Mesothelial cell of epicardium (in vitro differentiated cells): ENCODE measurements at regions not wholly inside any gene's neighbourhood (a gene's known extent, or its start where the extent isn't known, plus 50 kb on each side); places are given as distances from the start of the nearest gene placed in this dataset.

Experiments
- DNase-seq, 2 experiments: peaks; one replicate each; pipeline ENCODE4 v3.0.0; 2021; ENCODE audit warnings: low spot score in 2 of 2; ENCODE audit not compliant: unreplicated experiment in 2 of 2
- H3K27ac Mint-ChIP-seq: 2 replicates; pipeline ENCODE4 v1.8.0; 2021; ENCODE audit warnings: mixed read lengths
- H3K27me3 Mint-ChIP-seq: 2 replicates; pipeline ENCODE4 v1.8.0; 2021; ENCODE audit warnings: low read depth, mixed read lengths
- H3K36me3 Mint-ChIP-seq: 2 replicates; pipeline ENCODE4 v1.8.0; 2021; ENCODE audit warnings: mixed read lengths
- H3K4me1 Mint-ChIP-seq: 2 replicates; pipeline ENCODE4 v1.8.0; 2021; ENCODE audit warnings: mixed read lengths
- H3K4me3 Mint-ChIP-seq: 2 replicates; pipeline ENCODE4 v1.8.0; 2021; ENCODE audit warnings: mild to moderate bottlenecking, moderate library complexity, mixed read lengths
- H3K9me3 Mint-ChIP-seq: 2 replicates; pipeline ENCODE4 v1.8.0; 2021; ENCODE audit warnings: mixed read lengths
- TF ChIP-seq, protein P1 (sequence below): fragments of 200-600 bp; sonication (generic); IDR thresholded peaks from one replicate; pipeline ENCODE4 v1.5.0; 2021; ENCODE audit warnings: antibody characterized with exemption; ENCODE audit not compliant: unreplicated experiment

DNA sequence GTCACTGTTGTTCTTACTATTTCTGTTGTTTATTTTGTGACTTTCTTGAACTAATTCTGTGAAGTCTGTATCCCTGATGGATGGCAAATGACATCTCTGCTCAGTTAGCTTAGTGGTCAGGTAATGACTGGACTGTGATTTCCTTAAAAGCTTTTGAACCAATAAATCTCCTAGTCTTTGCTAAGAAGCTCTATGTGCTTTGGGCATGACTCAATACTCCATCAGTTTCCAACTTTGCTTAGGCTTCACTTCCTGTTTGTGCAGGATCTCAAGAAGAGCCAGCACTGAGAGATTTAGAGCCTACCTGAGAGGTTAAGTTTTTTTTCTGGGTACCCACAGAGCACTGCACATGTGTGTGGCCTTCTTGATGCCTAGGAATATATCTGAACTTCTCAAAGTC, 329.7 kb upstream of the HTR2A start:
- DNase-seq = no peak
- Mint-ChIP-seq H3K4me1 (no peaks in the 10 kb centered on the region), H3K9me3 (peaks cover 28% of the 10 kb centered on the region), H3K27ac (no peak overlapping the region), H3K27me3 (no peaks in the 10 kb centered on the region), H3K4me3 (no peak overlapping the region), H3K36me3 (no peaks in the 10 kb centered on the region)
- TF ChIP-seq, protein P1, sequence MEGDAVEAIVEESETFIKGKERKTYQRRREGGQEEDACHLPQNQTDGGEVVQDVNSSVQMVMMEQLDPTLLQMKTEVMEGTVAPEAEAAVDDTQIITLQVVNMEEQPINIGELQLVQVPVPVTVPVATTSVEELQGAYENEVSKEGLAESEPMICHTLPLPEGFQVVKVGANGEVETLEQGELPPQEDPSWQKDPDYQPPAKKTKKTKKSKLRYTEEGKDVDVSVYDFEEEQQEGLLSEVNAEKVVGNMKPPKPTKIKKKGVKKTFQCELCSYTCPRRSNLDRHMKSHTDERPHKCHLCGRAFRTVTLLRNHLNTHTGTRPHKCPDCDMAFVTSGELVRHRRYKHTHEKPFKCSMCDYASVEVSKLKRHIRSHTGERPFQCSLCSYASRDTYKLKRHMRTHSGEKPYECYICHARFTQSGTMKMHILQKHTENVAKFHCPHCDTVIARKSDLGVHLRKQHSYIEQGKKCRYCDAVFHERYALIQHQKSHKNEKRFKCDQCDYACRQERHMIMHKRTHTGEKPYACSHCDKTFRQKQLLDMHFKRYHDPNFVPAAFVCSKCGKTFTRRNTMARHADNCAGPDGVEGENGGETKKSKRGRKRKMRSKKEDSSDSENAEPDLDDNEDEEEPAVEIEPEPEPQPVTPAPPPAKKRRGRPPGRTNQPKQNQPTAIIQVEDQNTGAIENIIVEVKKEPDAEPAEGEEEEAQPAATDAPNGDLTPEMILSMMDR = no peak

DNA sequence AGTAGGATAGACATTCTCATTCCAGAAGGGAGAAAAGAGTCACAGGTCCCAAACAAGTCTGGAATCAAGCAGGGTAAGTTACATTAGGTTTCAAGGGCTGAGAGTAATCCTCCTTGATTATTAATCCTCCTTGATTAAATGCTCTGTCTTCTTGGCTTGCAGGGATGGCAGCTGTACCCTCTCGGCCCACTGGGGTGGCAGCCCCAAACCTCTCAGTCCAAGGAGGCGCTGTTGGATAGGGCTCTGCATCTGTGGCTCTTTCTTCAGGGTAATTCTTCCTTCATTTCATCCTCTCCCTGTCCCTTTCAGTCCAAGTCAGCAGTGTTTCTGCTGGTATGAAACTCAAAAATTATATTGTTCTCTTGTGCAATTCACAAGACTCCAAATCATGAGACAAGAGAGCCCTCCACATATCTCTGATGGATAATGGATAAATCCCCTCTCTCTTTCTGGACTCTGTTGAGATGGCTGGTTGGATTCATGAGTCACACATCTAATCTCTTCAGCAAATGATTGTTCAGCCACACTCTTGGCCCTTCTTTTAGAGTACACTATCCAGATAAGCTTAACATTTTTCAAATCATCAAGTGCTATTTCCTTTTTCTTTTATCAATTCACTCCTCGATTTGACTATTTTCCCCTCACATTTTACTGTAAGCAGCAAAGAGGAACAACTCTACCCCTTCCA, 323.7 kb upstream of the HTR2A start:
- Mint-ChIP-seq H3K9me3 (peaks cover 12% of the 10 kb centered on the region), H3K36me3 (no peaks in the 10 kb centered on the region), H3K4me3 (no peak overlapping the region), H3K4me1 (peaks cover 9% of the 10 kb centered on the region), H3K27me3 (no peaks in the 10 kb centered on the region), H3K27ac (no peak overlapping the region)
- no peak for DNase-seq
- TF ChIP-seq, protein P1 = no peak

GRCh38 chr13:47218611-47219010, 321.8 kb upstream of the HTR2A start:
- Mint-ChIP-seq H3K9me3 (peaks cover 12% of the 10 kb centered on the region), H3K4me1 (peaks cover 10% of the 10 kb centered on the region), H3K27me3 (no peaks in the 10 kb centered on the region), H3K36me3 (no peaks in the 10 kb centered on the region), H3K4me3 (no peak overlapping the region), H3K27ac (no peak overlapping the region)
- TF ChIP-seq, protein P1 = no peak
- DNase-seq = no peak

DNA sequence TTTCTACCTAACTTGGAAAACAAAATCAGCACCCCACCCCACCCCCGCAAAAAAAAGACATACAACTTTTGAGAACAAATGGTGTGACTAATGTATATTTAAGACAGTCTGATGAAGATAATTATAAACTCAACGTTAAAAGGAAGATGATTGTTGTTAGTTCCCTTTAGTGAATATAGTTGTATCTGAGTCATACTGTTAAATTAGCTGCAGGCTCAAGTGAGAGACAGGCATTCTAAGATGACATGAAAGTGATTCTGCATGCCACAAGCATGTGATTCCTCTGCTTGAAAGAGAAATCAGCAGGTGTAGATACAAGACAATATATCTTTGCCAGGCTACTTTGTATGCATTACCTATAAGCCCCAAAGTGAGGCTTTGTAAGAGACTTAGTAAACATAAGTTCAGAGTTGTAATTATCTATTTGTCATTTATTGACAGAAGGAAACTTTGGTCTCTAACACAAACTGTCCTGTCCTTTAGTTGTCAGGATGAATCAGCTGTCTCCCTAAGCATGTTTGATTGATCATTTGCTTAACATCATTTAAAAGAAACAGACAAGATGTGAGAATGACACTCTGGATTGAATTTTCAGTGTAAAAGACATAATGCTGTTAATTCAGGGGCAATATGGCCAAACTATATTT, 319.4 kb upstream of the HTR2A start:
- no peak overlapping the region for H3K4me3 Mint-ChIP-seq
- no peak for DNase-seq
- H3K27me3 Mint-ChIP-seq = no peaks in the 10 kb centered on the region
- H3K36me3 Mint-ChIP-seq = no peaks in the 10 kb centered on the region
- H3K9me3 Mint-ChIP-seq = peaks cover 12% of the 10 kb centered on the region
- no peak overlapping the region for H3K27ac Mint-ChIP-seq
- TF ChIP-seq, protein P1 = no peak
- H3K4me1 Mint-ChIP-seq = peaks cover 11% of the 10 kb centered on the region

GRCh38 chr13:47215736-47216135, 318.9 kb upstream of the HTR2A start:
- peaks cover 12% of the 10 kb centered on the region for H3K9me3 Mint-ChIP-seq
- H3K27ac Mint-ChIP-seq = no peak overlapping the region
- TF ChIP-seq, protein P1 = no peak
- no peak overlapping the region for H3K4me3 Mint-ChIP-seq
- H3K4me1 Mint-ChIP-seq = peaks cover 17% of the 10 kb centered on the region
- no peak for DNase-seq
- H3K36me3 Mint-ChIP-seq = no peaks in the 10 kb centered on the region
- no peaks in the 10 kb centered on the region for H3K27me3 Mint-ChIP-seq
